GM20000 (cell line): ENCODE measurements at regions not wholly inside any gene's neighbourhood (a gene's known extent, or its start where the extent isn't known, plus 50 kb on each side); places are given as distances from the start of the nearest gene placed in this dataset.
"Not testable (repeated sequence)": the region's sequence is repeated elsewhere in the genome, so short reads cannot be mapped to it uniquely, and the experiment has no call there.

ENCODE experiments used
- DNase-seq: peaks from one replicate; pipeline ENCODE4 v3.0.0; 2012; ENCODE audit warnings: low spot score
- CTCF ChIP-seq: IDR thresholded peaks from 2 replicates; pipeline ENCODE4 v1.5.1; 2012; ENCODE audit warnings: mild to moderate bottlenecking, control low read depth; ENCODE audit errors: extremely low read depth, missing control alignments

GRCh38 chr6:84596488-84596887 lies 167.9 kb downstream of the TBX18 start:
- TF ChIP-seq CTCF, result no peak

GRCh38 chr6:84588697-84589080 lies 175.7 kb downstream of the TBX18 start:
- no peak for TF ChIP-seq CTCF
- no peak for DNase-seq

More at GRCh38 chr6:84596488-84596887, 167.9 kb downstream of the TBX18 start:
- DNase-seq, result no peak

- not testable (repeated sequence) for DNase-seq
Measured at GRCh38 chr6:84587994-84588696, 176.3 kb downstream of the TBX18 start.

- DNase-seq, result not testable (repeated sequence)
Measured at GRCh38 chr6:84587202-84587940, 177.0 kb downstream of the TBX18 start.

- TF ChIP-seq CTCF, result no peak
- no peak for DNase-seq
Measured at GRCh38 chr6:84583784-84584183, 180.6 kb downstream of the TBX18 start.

- DNase-seq, result no peak
- no peak for TF ChIP-seq CTCF
Measured at GRCh38 chr6:84582997-84583396, 181.4 kb downstream of the TBX18 start.

GRCh38 chr6:84581494-84582259 lies 182.7 kb downstream of the TBX18 start:
- TF ChIP-seq CTCF, result no peak
- DNase-seq, result no peak

GRCh38 chr6:84579404-84579803 lies 185.0 kb downstream of the TBX18 start:
- no peak for DNase-seq
- TF ChIP-seq CTCF, result no peak
